Mesenchymal stem cell (in vitro differentiated cells and primary cell): ENCODE measurements at regions not wholly inside any gene's neighbourhood (a gene's known extent, or its start where the extent isn't known, plus 50 kb on each side); places are given as distances from the start of the nearest gene placed in this dataset.

Experiments used
- DNase-seq: peaks from one replicate; pipeline ENCODE4 v3.0.0-alpha.2; 2013
- H2AFZ ChIP-seq: one replicate; pipeline ENCODE4 v1.6.1; 2013; ENCODE audit warnings: low read depth, mild to moderate bottlenecking, control low read depth, inconsistent platforms, low read length, moderate library complexity
- H2AK5ac ChIP-seq: 2 replicates; pipeline ENCODE4 v1.6.1; 2013; ENCODE audit warnings: low read length, moderate library complexity, mild to moderate bottlenecking, inconsistent platforms; ENCODE audit not compliant: severe bottlenecking
- H2BK120ac ChIP-seq: one replicate; pipeline ENCODE4 v1.6.1; 2013; ENCODE audit warnings: low read depth, mild to moderate bottlenecking, inconsistent platforms, low read length, moderate library complexity
- H2BK12ac ChIP-seq, 2 experiments: one replicate each; pipeline ENCODE4 v1.6.1; 2013; ENCODE audit warnings: inconsistent platforms in 2 of 2, low read length in 2 of 2, mild to moderate bottlenecking in 2 of 2, moderate library complexity in 2 of 2, control low read depth in 1 of 2
- H2BK15ac ChIP-seq: one replicate; pipeline ENCODE4 v1.6.1; 2013; ENCODE audit warnings: mild to moderate bottlenecking, low read depth, inconsistent platforms; ENCODE audit not compliant: poor library complexity, severe bottlenecking
- H2BK5ac ChIP-seq: 2 replicates; pipeline ENCODE4 v1.6.1; 2013; ENCODE audit warnings: low read depth, mild to moderate bottlenecking, low read length, control low read depth, inconsistent platforms; ENCODE audit not compliant: poor library complexity, severe bottlenecking
- H3K14ac ChIP-seq, 2 experiments: one replicate each; pipeline ENCODE4 v1.6.1; 2013; ENCODE audit warnings: inconsistent platforms in 2 of 2, low read length in 2 of 2, control low read depth in 1 of 2, mild to moderate bottlenecking in 1 of 2, moderate library complexity in 1 of 2
- H3K18ac ChIP-seq, 2 experiments: one replicate each; pipeline ENCODE4 v1.6.1; 2013; ENCODE audit warnings: inconsistent platforms in 2 of 2, low read length in 2 of 2, control low read depth in 1 of 2, low read depth in 1 of 2, mild to moderate bottlenecking in 1 of 2
- H3K23ac ChIP-seq, 2 experiments: one replicate each; pipeline ENCODE4 v1.6.1; 2013; ENCODE audit warnings: inconsistent platforms in 2 of 2, low read length in 2 of 2, mild to moderate bottlenecking in 2 of 2, moderate library complexity in 2 of 2, control low read depth in 1 of 2
- H3K27ac ChIP-seq: 2 replicates; pipeline ENCODE4 v1.5.1; 2013; ENCODE audit warnings: mild to moderate bottlenecking, moderate library complexity, low read length, control low read depth, inconsistent platforms; ENCODE audit not compliant: poor library complexity, severe bottlenecking
- H3K27me3 ChIP-seq, 2 experiments: 2 replicates each; pipeline versions ENCODE4 v1.6.1 to v1.7.0; 2013; ENCODE audit warnings: low read length in 2 of 2, mild to moderate bottlenecking in 2 of 2, moderate library complexity in 2 of 2, control low read depth in 1 of 2, inconsistent platforms in 1 of 2; ENCODE audit not compliant: control insufficient read depth in 1 of 2, insufficient read depth in 1 of 2
- H3K36me3 ChIP-seq, 2 experiments: 2 replicates each; pipeline versions ENCODE4 v1.6.1 to v1.7.0; 2013; ENCODE audit warnings: low read length in 2 of 2, control low read depth in 1 of 2, inconsistent platforms in 1 of 2, low read depth in 1 of 2, mild to moderate bottlenecking in 1 of 2; ENCODE audit not compliant: insufficient read depth in 2 of 2, control insufficient read depth in 1 of 2
- H3K4ac ChIP-seq, 2 experiments: one replicate each; pipeline ENCODE4 v1.6.1; 2013; ENCODE audit warnings: inconsistent platforms in 2 of 2, low read length in 2 of 2, mild to moderate bottlenecking in 2 of 2, moderate library complexity in 2 of 2, control low read depth in 1 of 2, low read depth in 1 of 2
- H3K4me1 ChIP-seq: 2 replicates; pipeline ENCODE4 v1.6.1; 2013; ENCODE audit warnings: low read depth, low read length, control low read depth; ENCODE audit not compliant: control insufficient read depth, insufficient read depth
- H3K4me2 ChIP-seq: 2 replicates; pipeline ENCODE4 v1.6.1; 2013; ENCODE audit warnings: low read length, mild to moderate bottlenecking, inconsistent platforms; ENCODE audit not compliant: poor library complexity, severe bottlenecking
- H3K4me3 ChIP-seq, 2 experiments: 2 replicates each; pipeline versions ENCODE4 v1.5.1 to v1.7.0; 2013; ENCODE audit warnings: low read length in 2 of 2, mild to moderate bottlenecking in 2 of 2, control low read depth in 1 of 2, low read depth in 1 of 2; ENCODE audit not compliant: insufficient read depth in 1 of 2
- H3K79me1 ChIP-seq: replicated peaks from 2 replicates; pipeline ENCODE4 v1.6.1; 2013; ENCODE audit warnings: mild to moderate bottlenecking, control low read depth, low read length, inconsistent platforms; ENCODE audit not compliant: poor library complexity, severe bottlenecking
- H3K9ac ChIP-seq: 2 replicates; pipeline ENCODE4 v1.7.0; 2013; ENCODE audit warnings: mild to moderate bottlenecking, low read length, moderate library complexity
- H3K9me3 ChIP-seq: 2 replicates; pipeline ENCODE4 v1.7.0; 2013; ENCODE audit warnings: mild to moderate bottlenecking, low read length; ENCODE audit not compliant: control insufficient read depth
- H4K8ac ChIP-seq: one replicate; pipeline ENCODE4 v1.6.1; 2013; ENCODE audit warnings: inconsistent platforms, mild to moderate bottlenecking, low read length, moderate library complexity
- H4K91ac ChIP-seq: one replicate; pipeline ENCODE4 v1.6.1; 2013; ENCODE audit warnings: mild to moderate bottlenecking, low read length, inconsistent platforms
- WGBS: methylation state at CpG from one replicate; pipeline ENCODE4 v1.1.7; 2013; ENCODE audit warnings: mixed read lengths; 5-methylcytosine and 5-hydroxymethylcytosine counted together

GRCh38 chr13:63490149-63490548 is 2074.5 kb upstream of the PCDH20 start:
- Histone ChIP-seq H3K18ac (no peak overlapping the region), H2AFZ (no peak overlapping the region), H2BK120ac (no peak overlapping the region), H3K14ac (no peak overlapping the region), H4K91ac (no peak overlapping the region), H3K36me3 (no peaks in the 10 kb centered on the region), H2BK15ac (no peak overlapping the region), H3K9me3 (no peaks in the 10 kb centered on the region), H3K4me3 (no peak overlapping the region), H3K4me2 (no peak overlapping the region), H3K79me1 (no peaks in the 10 kb centered on the region), H3K23ac (no peak overlapping the region), H2BK5ac (no peak overlapping the region), H2AK5ac (no peak overlapping the region), H3K27ac (no peak overlapping the region), H4K8ac (no peak overlapping the region), H3K4me1 (no peaks in the 10 kb centered on the region), H3K27me3 (no peaks in the 10 kb centered on the region), H3K9ac (no peak overlapping the region), H2BK12ac (no peak overlapping the region), H3K4ac (no peak overlapping the region)
- no CpG with 5 or more reads among the region's 1 CpG for WGBS
- DNase-seq = no peak

GRCh38 chr13:63481334-63481733 is 2065.7 kb upstream of the PCDH20 start:
- H2BK12ac ChIP-seq = no peak overlapping the region
- H3K14ac ChIP-seq = no peak overlapping the region
- H4K91ac ChIP-seq = no peak overlapping the region
- no peaks in the 10 kb centered on the region for H3K27me3 ChIP-seq
- H3K18ac ChIP-seq = no peak overlapping the region
- H3K23ac ChIP-seq = no peak overlapping the region
- H3K4me1 ChIP-seq = no peaks in the 10 kb centered on the region
- no peak overlapping the region for H4K8ac ChIP-seq
- H2BK120ac ChIP-seq = no peak overlapping the region
- no peak overlapping the region for H3K4me2 ChIP-seq
- no peaks in the 10 kb centered on the region for H3K79me1 ChIP-seq
- H3K4ac ChIP-seq = no peak overlapping the region
- H3K27ac ChIP-seq = no peak overlapping the region
- no peak overlapping the region for H3K9ac ChIP-seq
- H2BK15ac ChIP-seq = no peak overlapping the region
- peak; percentile 18 for DNase-seq
- H2AK5ac ChIP-seq = no peak overlapping the region
- no peak overlapping the region for H3K4me3 ChIP-seq
- no peak overlapping the region for H2BK5ac ChIP-seq
- no peak overlapping the region for H2AFZ ChIP-seq
- H3K9me3 ChIP-seq = no peaks in the 10 kb centered on the region
- H3K36me3 ChIP-seq = no peaks in the 10 kb centered on the region

- H3K4me2 ChIP-seq = no peak overlapping the region
- no peaks in the 10 kb centered on the region for H3K4me1 ChIP-seq
- no peaks in the 10 kb centered on the region for H3K36me3 ChIP-seq
- no peak overlapping the region for H2BK12ac ChIP-seq
- DNase-seq = no peak
- no peak overlapping the region for H2BK120ac ChIP-seq
- no peak overlapping the region for H3K9ac ChIP-seq
- H4K91ac ChIP-seq = no peak overlapping the region
- H3K27me3 ChIP-seq = no peaks in the 10 kb centered on the region
- H4K8ac ChIP-seq = no peak overlapping the region
- H3K9me3 ChIP-seq = no peaks in the 10 kb centered on the region
- no peak overlapping the region for H2AFZ ChIP-seq
- H3K4ac ChIP-seq = no peak overlapping the region
- H3K4me3 ChIP-seq = no peak overlapping the region
- H2BK5ac ChIP-seq = no peak overlapping the region
- H3K18ac ChIP-seq = no peak overlapping the region
- no peak overlapping the region for H3K14ac ChIP-seq
- H3K79me1 ChIP-seq = no peaks in the 10 kb centered on the region
- H3K23ac ChIP-seq = no peak overlapping the region
- H3K27ac ChIP-seq = no peak overlapping the region
- H2AK5ac ChIP-seq = no peak overlapping the region
- WGBS = 100% methylated on average over 1 of the region's 1 CpG
- H2BK15ac ChIP-seq = no peak overlapping the region
These were observed 2057.1 kb upstream of the PCDH20 start for GRCh38 chr13:63472711-63473110.

GRCh38 chr13:63463782-63464610 is 2048.3 kb upstream of the PCDH20 start:
- Histone ChIP-seq H3K4ac (no peak overlapping the region), H3K9me3 (peaks cover 14% of the 10 kb centered on the region), H3K18ac (no peak overlapping the region), H3K9ac (no peak overlapping the region), H2BK12ac (peak overlapping the region in 1 of 2 experiments; percentile 47), H2BK120ac (no peak overlapping the region), H3K4me1 (no peaks in the 10 kb centered on the region), H3K36me3 (no peaks in the 10 kb centered on the region), H2BK5ac (no peak overlapping the region), H2AK5ac (no peak overlapping the region), H3K23ac (no peak overlapping the region), H3K14ac (no peak overlapping the region), H4K8ac (no peak overlapping the region), H2BK15ac (no peak overlapping the region), H3K79me1 (no peaks in the 10 kb centered on the region), H3K27ac (no peak overlapping the region), H3K4me2 (no peak overlapping the region), H4K91ac (no peak overlapping the region), H3K4me3 (no peak overlapping the region), H2AFZ (peak overlapping the region; percentile 23), H3K27me3 (no peaks in the 10 kb centered on the region)
- 93% methylated on average over 1 of the region's 1 CpG for WGBS
- DNase-seq = no peak
